K562 (cell line): ENCODE measurements at regions not wholly inside any gene's neighbourhood (a gene's known extent, or its start where the extent isn't known, plus 50 kb on each side); places are given as distances from the start of the nearest gene placed in this dataset.

ENCODE experiments used
- ATAC-seq: fragments of 200-7000 bp; cut with Tn5 transposase; 3 replicates; pipeline ENCODE4 v1.9.1; 2020; ENCODE audit warnings: moderate library complexity
- BruUV-seq: library from RNA; stranded (reverse); fragments of 400-500 nt; replicated peaks from 2 replicates; lab custom pipeline; 2021; lab: Mats Ljungman, UMichigan
- CTCF ChIA-PET: fragments of 300-600 bp; formaldehyde crosslinking; extraction: SDS; loops from one replicate; lab custom pipeline; 2021; ENCODE audit warnings: low intra/inter-chr PET ratio; lab: Yijun Ruan, JAX
- POLR2A ChIA-PET: fragments of 300-600, 350-650 bp; sonication (Branson Sonifier 250); formaldehyde crosslinking; extraction: SDS; loops from one replicate; lab custom pipeline; 2021; ENCODE audit warnings: antibody characterized with exemption, inconsistent platforms; lab: Yijun Ruan, JAX
- DNase-seq, 4 experiments: peaks; one replicate each; pipeline versions ENCODE4 v3.0.0 to v3.0.0-alpha.2; 2011 to 2018; ENCODE audit warnings: low spot score in 3 of 4, mixed read lengths in 3 of 4; ENCODE audit errors: extremely low read depth in 1 of 4
- FAIRE-seq: peaks from 2 replicates; lab custom pipeline; 2011; peaks lifted over from hg19 to GRCh38; lab: Jason Lieb, UNC
- H2AFZ ChIP-seq: 2 replicates; pipeline ENCODE4 v1.6.0; 2011; ENCODE audit warnings: low read depth, low read length, control low read depth, inconsistent platforms
- H3K27ac ChIP-seq: fragments of 200-600 bp; 3 replicates; pipeline ENCODE4 v1.8.0; 2011; ENCODE audit warnings: low read depth, mild to moderate bottlenecking, control low read depth, inconsistent platforms, low read length, moderate library complexity, mixed read lengths; ENCODE audit errors: extremely low read depth
- H3K27me3 ChIP-seq, 2 experiments: fragments of 300-600 bp in 1 of 2; 2 replicates in 1 of 2; 3 replicates in 1 of 2; pipeline versions ENCODE4 v1.6.0 to v1.8.0; 2011; ENCODE audit warnings: inconsistent platforms in 2 of 2, low read length in 2 of 2, mild to moderate bottlenecking in 1 of 2, mixed read lengths in 1 of 2, moderate library complexity in 1 of 2; ENCODE audit not compliant: control insufficient read depth in 2 of 2, insufficient read depth in 2 of 2
- H3K36me3 ChIP-seq: fragments of 300-600 bp; 3 replicates; pipeline ENCODE4 v1.8.0; 2011; ENCODE audit warnings: mild to moderate bottlenecking, low read length, inconsistent platforms; ENCODE audit not compliant: control insufficient read depth, insufficient read depth
- H3K4me1 ChIP-seq, 2 experiments: fragments of 200-600 bp in 1 of 2; replicated peaks in 1 of 2; 2 replicates in 1 of 2; 3 replicates in 1 of 2; pipeline versions ENCODE4 v1.5.1 to v1.8.0; 2011; ENCODE audit warnings: inconsistent platforms in 2 of 2, low read length in 2 of 2, mild to moderate bottlenecking in 1 of 2, mixed read lengths in 1 of 2, moderate library complexity in 1 of 2; ENCODE audit not compliant: control insufficient read depth in 2 of 2, insufficient read depth in 2 of 2
- H3K4me2 ChIP-seq: 2 replicates; pipeline ENCODE4 v1.6.1; 2011; ENCODE audit warnings: low read length, control low read depth, inconsistent platforms, mixed read lengths; ENCODE audit not compliant: insufficient read depth
- H3K4me3 ChIP-seq: fragments of 200-600 bp; sonication (generic), shearing (Covaris generic); 2 replicates; pipeline ENCODE4 v1.5.1; 2016; ENCODE audit warnings: control low read depth, inconsistent platforms
- H3K79me2 ChIP-seq: fragments of 200-600 bp; 3 replicates; pipeline ENCODE4 v1.8.0; 2011; ENCODE audit warnings: low read length, inconsistent platforms; ENCODE audit not compliant: control insufficient read depth, insufficient read depth
- H3K9ac ChIP-seq, 2 experiments: 2 replicates each; pipeline versions ENCODE4 v1.6.0 to v1.6.1; 2011; ENCODE audit warnings: low read depth in 2 of 2, low read length in 2 of 2, control low read depth in 1 of 2, inconsistent platforms in 1 of 2, mild to moderate bottlenecking in 1 of 2, mixed read lengths in 1 of 2; ENCODE audit not compliant: insufficient read depth in 1 of 2
- H3K9me1 ChIP-seq: one replicate; pipeline ENCODE4 v1.6.0; 2011; ENCODE audit warnings: inconsistent platforms, mild to moderate bottlenecking, low read length, moderate library complexity; ENCODE audit not compliant: control insufficient read depth, insufficient read depth
- H3K9me3 ChIP-seq: replicated peaks from 2 replicates; pipeline ENCODE4 v1.5.1; 2011; ENCODE audit warnings: low read depth, low read length, inconsistent platforms; ENCODE audit not compliant: control insufficient read depth, insufficient read depth
- H4K20me1 ChIP-seq: replicated peaks from 2 replicates; pipeline ENCODE4 v1.6.1; 2011; ENCODE audit warnings: low read length, inconsistent platforms, mixed read lengths; ENCODE audit not compliant: control insufficient read depth, insufficient read depth
- CBFA2T3 ChIP-seq: fragments of 450-650 bp; IDR thresholded peaks from 2 replicates; pipeline ENCODE4 v1.6.1; 2017
- CBFB ChIP-seq: sonication (generic); formaldehyde crosslinking; IDR thresholded peaks from 2 replicates; pipeline ENCODE4 v1.4.0; 2020; ENCODE audit warnings: mild to moderate bottlenecking, missing genetic modification reagents
- CBX3 ChIP-seq, 2 experiments: IDR thresholded peaks; 1 replicate in 1 of 2; 2 replicates in 1 of 2; pipeline ENCODE4 v1.6.1; 2012; ENCODE audit warnings: inconsistent platforms in 2 of 2, low read length in 2 of 2, borderline replicate concordance in 1 of 2, control low read depth in 1 of 2
- EP300 ChIP-seq: IDR thresholded peaks from 2 replicates; pipeline ENCODE4 v1.6.1; 2012; ENCODE audit warnings: low read length, improper control_type of control experiment
- KAT8 ChIP-seq: fragments of 450-650 bp; IDR thresholded peaks from 2 replicates; pipeline ENCODE4 v1.6.1; 2016; ENCODE audit warnings: low read depth, mild to moderate bottlenecking
- MAFG ChIP-seq: fragments of 450-650 bp; conservative IDR thresholded peaks from 2 replicates; pipeline ENCODE4 v1.6.1; 2016; ENCODE audit warnings: missing genetic modification characterization, missing compliant biosample characterization
- NEUROD1 ChIP-seq: fragments of 150-350 bp; IDR thresholded peaks from 2 replicates; pipeline ENCODE4 v1.6.1; 2014; ENCODE audit warnings: borderline replicate concordance, low read length, low read depth; ENCODE audit not compliant: partially characterized antibody
- NFRKB ChIP-seq: fragments of 450-650 bp; IDR thresholded peaks from 2 replicates; pipeline ENCODE4 v1.6.1; 2016; ENCODE audit warnings: low read depth
- RB1 ChIP-seq: fragments of 450-650 bp; IDR thresholded peaks from 2 replicates; pipeline ENCODE4 v1.6.1; 2017; ENCODE audit warnings: low read depth, mild to moderate bottlenecking
- RFX5 ChIP-seq: IDR thresholded peaks from 2 replicates; pipeline ENCODE4 v1.6.1; 2011; ENCODE audit warnings: low read depth, mild to moderate bottlenecking, improper control_type of control experiment, low read length
- SLC30A9 ChIP-seq: fragments of 250-450 bp; sonication (Bioruptor Pico); IDR thresholded peaks from 2 replicates; pipeline ENCODE4 v1.8.0; 2022; ENCODE audit warnings: mild to moderate bottlenecking, moderate library complexity
- TAF7 ChIP-seq: fragments of 450-650 bp; IDR thresholded peaks from 2 replicates; pipeline ENCODE4 v1.6.1; 2016; ENCODE audit warnings: missing genetic modification characterization, missing compliant biosample characterization
- TRIM28 ChIP-seq: fragments of 450-650 bp; IDR thresholded peaks from 2 replicates; pipeline ENCODE4 v1.6.1; 2017
- ZNF165 ChIP-seq: fragments of 250-450 bp; sonication (Bioruptor Pico); IDR thresholded peaks from 2 replicates; pipeline ENCODE4 v1.4.0; 2020; ENCODE audit warnings: borderline replicate concordance
- ZNF707 ChIP-seq: fragments of 250-450 bp; sonication (Bioruptor Pico); conservative IDR thresholded peaks from 2 replicates; pipeline ENCODE4 v1.8.0; 2022; ENCODE audit warnings: inconsistent platforms, mild to moderate bottlenecking, moderate library complexity
- WGBS: fragments of 100-300 bp; shearing (Covaris generic); methylation state at CpG from one replicate; pipeline ENCODE4 v1.1.6; 2016; ENCODE audit warnings: low coverage, mixed read lengths; ENCODE audit not compliant: insufficient coverage; ENCODE audit errors: missing lambda C conversion rate; 5-methylcytosine and 5-hydroxymethylcytosine counted together
- in situ Hi-C: fragments of 300-500 bp; cut with MboI; formaldehyde crosslinking; loops from 4 replicates; pipeline ENCODE4 v1.15.0; 2018; ENCODE audit warnings: inconsistent platforms, mixed read lengths
- intact Hi-C: fragments of 100-400 bp; cut with micrococcal nuclease; formaldehyde crosslinking; loops from 2 replicates; pipeline ENCODE4 v1.14.2; 2022
- TF ChIP-seq, protein P1 (sequence below), 2 experiments: fragments of 450-650 bp; conservative IDR thresholded peaks; 2 replicates each; pipeline ENCODE4 v1.6.1; 2017; ENCODE audit warnings: mild to moderate bottlenecking in 2 of 2, moderate library complexity in 2 of 2
- TF ChIP-seq, protein P2 (sequence below): fragments of 450-650 bp; formaldehyde crosslinking; IDR thresholded peaks from 2 replicates; pipeline ENCODE4 v1.4.0; 2020; ENCODE audit warnings: mild to moderate bottlenecking, mixed read lengths
- TF ChIP-seq, protein P3 (sequence below), 3 experiments: IDR thresholded peaks in 2 of 3; conservative IDR thresholded peaks in 1 of 3; 2 replicates each; pipeline ENCODE4 v1.5.1; 2011 to 2012; ENCODE audit warnings: low read length in 3 of 3, mild to moderate bottlenecking in 3 of 3, control low read depth in 2 of 3, improper control_type of control experiment in 1 of 3, inconsistent platforms in 1 of 3, low read depth in 1 of 3, mixed read lengths in 1 of 3, moderate library complexity in 1 of 3; ENCODE audit not compliant: insufficient read depth in 2 of 3
- TF ChIP-seq, protein P4 (sequence below): fragments of 450-650 bp; formaldehyde crosslinking; IDR thresholded peaks from 2 replicates; pipeline ENCODE4 v1.4.0; 2020; ENCODE audit warnings: mild to moderate bottlenecking, moderate library complexity

DNA sequence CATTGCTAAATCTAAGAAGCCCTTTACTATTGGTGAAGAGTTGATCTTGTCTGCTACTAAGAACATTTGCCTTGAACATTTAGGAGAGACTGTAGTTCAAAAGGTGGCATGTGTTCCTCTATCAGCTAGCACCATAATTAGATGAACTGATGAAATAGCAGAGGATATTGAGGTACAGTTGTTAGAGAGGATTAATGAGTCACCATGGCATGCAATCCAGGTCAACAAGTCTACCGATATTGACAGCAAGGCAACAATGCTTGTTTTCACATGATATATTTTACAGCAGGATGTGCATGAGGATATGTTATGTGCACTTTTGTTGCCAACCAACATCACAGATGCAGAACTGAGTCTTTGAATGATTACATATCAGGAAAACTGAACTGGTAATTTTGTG lies 134.3 kb upstream of the CDH9 start:
- H3K27ac ChIP-seq: no peak overlapping the region
- no peaks in the 10 kb centered on the region for H4K20me1 ChIP-seq
- no peak overlapping the region for H3K9ac ChIP-seq
- in situ Hi-C loops (no loop called here), intact Hi-C loops (no loop called here)
- no peak for TF ChIP-seq CBFA2T3
- TF ChIP-seq ZNF707 (CRISPR knock-in tag): no peak
- TF ChIP-seq KAT8: no peak
- TF ChIP-seq, protein P1, sequence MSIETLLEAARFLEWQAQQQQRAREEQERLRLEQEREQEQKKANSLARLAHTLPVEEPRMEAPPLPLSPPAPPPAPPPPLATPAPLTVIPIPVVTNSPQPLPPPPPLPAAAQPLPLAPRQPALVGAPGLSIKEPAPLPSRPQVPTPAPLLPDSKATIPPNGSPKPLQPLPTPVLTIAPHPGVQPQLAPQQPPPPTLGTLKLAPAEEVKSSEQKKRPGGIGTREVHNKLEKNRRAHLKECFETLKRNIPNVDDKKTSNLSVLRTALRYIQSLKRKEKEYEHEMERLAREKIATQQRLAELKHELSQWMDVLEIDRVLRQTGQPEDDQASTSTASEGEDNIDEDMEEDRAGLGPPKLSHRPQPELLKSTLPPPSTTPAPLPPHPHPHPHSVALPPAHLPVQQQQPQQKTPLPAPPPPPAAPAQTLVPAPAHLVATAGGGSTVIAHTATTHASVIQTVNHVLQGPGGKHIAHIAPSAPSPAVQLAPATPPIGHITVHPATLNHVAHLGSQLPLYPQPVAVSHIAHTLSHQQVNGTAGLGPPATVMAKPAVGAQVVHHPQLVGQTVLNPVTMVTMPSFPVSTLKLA (conservative IDR thresholded peaks at IDR 0.05): no peak
- TF ChIP-seq CBFB (CRISPR knock-in tag): no peak
- TF ChIP-seq NEUROD1: no peak
- no peak for TF ChIP-seq TAF7 (tag)
- TF ChIP-seq MAFG: no peak
- TF ChIP-seq CBX3 (IDR thresholded peaks at IDR 0.05; ENCODE audit: borderline replicate concordance in 1 of 2, low read length in 2 of 2): no peak
- TF ChIP-seq, protein P2, sequence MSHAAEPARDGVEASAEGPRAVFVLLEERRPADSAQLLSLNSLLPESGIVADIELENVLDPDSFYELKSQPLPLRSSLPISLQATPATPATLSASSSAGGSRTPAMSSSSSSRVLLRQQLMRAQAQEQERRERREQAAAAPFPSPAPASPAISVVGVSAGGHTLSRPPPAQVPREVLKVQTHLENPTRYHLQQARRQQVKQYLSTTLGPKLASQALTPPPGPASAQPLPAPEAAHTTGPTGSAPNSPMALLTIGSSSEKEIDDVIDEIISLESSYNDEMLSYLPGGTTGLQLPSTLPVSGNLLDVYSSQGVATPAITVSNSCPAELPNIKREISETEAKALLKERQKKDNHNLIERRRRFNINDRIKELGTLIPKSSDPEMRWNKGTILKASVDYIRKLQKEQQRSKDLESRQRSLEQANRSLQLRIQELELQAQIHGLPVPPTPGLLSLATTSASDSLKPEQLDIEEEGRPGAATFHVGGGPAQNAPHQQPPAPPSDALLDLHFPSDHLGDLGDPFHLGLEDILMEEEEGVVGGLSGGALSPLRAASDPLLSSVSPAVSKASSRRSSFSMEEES (CRISPR knock-in tag): no peak
- TF ChIP-seq ZNF165 (CRISPR knock-in tag): no peak
- no peak for TF ChIP-seq EP300
- no peak for TF ChIP-seq SLC30A9 (CRISPR knock-in tag)
- TF ChIP-seq NFRKB: no peak
- TF ChIP-seq RFX5: no peak
- TF ChIP-seq, protein P3, sequence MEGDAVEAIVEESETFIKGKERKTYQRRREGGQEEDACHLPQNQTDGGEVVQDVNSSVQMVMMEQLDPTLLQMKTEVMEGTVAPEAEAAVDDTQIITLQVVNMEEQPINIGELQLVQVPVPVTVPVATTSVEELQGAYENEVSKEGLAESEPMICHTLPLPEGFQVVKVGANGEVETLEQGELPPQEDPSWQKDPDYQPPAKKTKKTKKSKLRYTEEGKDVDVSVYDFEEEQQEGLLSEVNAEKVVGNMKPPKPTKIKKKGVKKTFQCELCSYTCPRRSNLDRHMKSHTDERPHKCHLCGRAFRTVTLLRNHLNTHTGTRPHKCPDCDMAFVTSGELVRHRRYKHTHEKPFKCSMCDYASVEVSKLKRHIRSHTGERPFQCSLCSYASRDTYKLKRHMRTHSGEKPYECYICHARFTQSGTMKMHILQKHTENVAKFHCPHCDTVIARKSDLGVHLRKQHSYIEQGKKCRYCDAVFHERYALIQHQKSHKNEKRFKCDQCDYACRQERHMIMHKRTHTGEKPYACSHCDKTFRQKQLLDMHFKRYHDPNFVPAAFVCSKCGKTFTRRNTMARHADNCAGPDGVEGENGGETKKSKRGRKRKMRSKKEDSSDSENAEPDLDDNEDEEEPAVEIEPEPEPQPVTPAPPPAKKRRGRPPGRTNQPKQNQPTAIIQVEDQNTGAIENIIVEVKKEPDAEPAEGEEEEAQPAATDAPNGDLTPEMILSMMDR (IDR thresholded peaks at IDR 0.05 in 2 of 3, conservative IDR thresholded peaks at IDR 0.05 in 1 of 3; ENCODE audit: insufficient read depth in 2 of 3, low read depth in 1 of 3, low read length in 3 of 3): no peak
- no peak for TF ChIP-seq RB1
- no peak for TF ChIP-seq TRIM28
- TF ChIP-seq, protein P4, sequence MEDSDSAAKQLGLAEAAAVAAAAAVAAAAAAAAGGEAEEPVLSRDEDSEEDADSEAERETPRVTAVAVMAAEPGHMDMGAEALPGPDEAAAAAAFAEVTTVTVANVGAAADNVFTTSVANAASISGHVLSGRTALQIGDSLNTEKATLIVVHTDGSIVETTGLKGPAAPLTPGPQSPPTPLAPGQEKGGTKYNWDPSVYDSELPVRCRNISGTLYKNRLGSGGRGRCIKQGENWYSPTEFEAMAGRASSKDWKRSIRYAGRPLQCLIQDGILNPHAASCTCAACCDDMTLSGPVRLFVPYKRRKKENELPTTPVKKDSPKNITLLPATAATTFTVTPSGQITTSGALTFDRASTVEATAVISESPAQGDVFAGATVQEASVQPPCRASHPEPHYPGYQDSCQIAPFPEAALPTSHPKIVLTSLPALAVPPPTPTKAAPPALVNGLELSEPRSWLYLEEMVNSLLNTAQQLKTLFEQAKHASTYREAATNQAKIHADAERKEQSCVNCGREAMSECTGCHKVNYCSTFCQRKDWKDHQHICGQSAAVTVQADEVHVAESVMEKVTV: no peak
- no peaks in the 10 kb centered on the region for H3K9me1 ChIP-seq
- H3K79me2 ChIP-seq: no peaks in the 10 kb centered on the region
- no peak for ATAC-seq
- H3K4me3 ChIP-seq: no peak overlapping the region
- DNase-seq: no peak
- no peak overlapping the region for H2AFZ ChIP-seq
- H3K9me3 ChIP-seq: no peaks in the 10 kb centered on the region; the same call in 1 of the 2 replicates
- no peak overlapping the region for H3K4me2 ChIP-seq
- no peaks in the 10 kb centered on the region for H3K36me3 ChIP-seq
- BruUV-seq: no TSS peak
- 4% methylated on average over 1 of the region's 1 CpG for WGBS
- FAIRE-seq: no peak
- no peaks in the 10 kb centered on the region for H3K27me3 ChIP-seq
- no peaks in the 10 kb centered on the region; a peak in 1 of 5 replicates for H3K4me1 ChIP-seq
- ChIA-PET POLR2A (interaction anchor here (1.1 kb wide), 1 partner anchor 45 kb away, joined by 3 read pairs; no protein-coding TSS in a partner anchor), CTCF (no interaction called here)
